ENCODE measurements at regions not wholly inside any gene's neighbourhood (a gene's known extent, or its start where the extent isn't known, plus 50 kb on each side); places are given as distances from the start of the nearest gene placed in this dataset.

- TF ChIP-seq, protein P1, sequence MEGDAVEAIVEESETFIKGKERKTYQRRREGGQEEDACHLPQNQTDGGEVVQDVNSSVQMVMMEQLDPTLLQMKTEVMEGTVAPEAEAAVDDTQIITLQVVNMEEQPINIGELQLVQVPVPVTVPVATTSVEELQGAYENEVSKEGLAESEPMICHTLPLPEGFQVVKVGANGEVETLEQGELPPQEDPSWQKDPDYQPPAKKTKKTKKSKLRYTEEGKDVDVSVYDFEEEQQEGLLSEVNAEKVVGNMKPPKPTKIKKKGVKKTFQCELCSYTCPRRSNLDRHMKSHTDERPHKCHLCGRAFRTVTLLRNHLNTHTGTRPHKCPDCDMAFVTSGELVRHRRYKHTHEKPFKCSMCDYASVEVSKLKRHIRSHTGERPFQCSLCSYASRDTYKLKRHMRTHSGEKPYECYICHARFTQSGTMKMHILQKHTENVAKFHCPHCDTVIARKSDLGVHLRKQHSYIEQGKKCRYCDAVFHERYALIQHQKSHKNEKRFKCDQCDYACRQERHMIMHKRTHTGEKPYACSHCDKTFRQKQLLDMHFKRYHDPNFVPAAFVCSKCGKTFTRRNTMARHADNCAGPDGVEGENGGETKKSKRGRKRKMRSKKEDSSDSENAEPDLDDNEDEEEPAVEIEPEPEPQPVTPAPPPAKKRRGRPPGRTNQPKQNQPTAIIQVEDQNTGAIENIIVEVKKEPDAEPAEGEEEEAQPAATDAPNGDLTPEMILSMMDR (conservative IDR thresholded peaks at IDR 0.05; ENCODE audit: low read length) = no peak
- TF ChIP-seq EZH2phosphoT487 (IDR thresholded peaks at IDR 0.05; ENCODE audit: borderline replicate concordance) = no peak
Observed at GRCh38 chr14:103216857-103217256, 93.6 kb downstream of the TNFAIP2 start.
